Thoracic aorta (tissue), 2 donors: ENCODE measurements at regions not wholly inside any gene's neighbourhood (a gene's known extent, or its start where the extent isn't known, plus 50 kb on each side); places are given as distances from the start of the nearest gene placed in this dataset.

Experiments used
- ATAC-seq: fragments of 150-250 bp; one replicate; pipeline ENCODE4 v1.8.0; 2017; ENCODE audit warnings: low read depth; ENCODE audit not compliant: insufficient number of reproducible peaks, low FRiP score
- DNase-seq: peaks from one replicate; pipeline ENCODE4 v3.0.0-alpha.2; 2020; ENCODE audit warnings: low spot score
- H3K27ac ChIP-seq, 2 donors: fragments of 200-600 bp; sonication (generic); 1 replicate in 1 of 2; 2 replicates in 1 of 2; pipeline ENCODE4 v1.5.1; 2016; ENCODE audit warnings: mild to moderate bottlenecking in 2 of 2, moderate library complexity in 2 of 2
- H3K27me3 ChIP-seq: fragments of 200-600 bp; sonication (generic); replicated peaks from 2 replicates; pipeline ENCODE4 v1.6.0; 2016; ENCODE audit warnings: mild to moderate bottlenecking; ENCODE audit not compliant: insufficient read depth
- H3K36me3 ChIP-seq: fragments of 200-600 bp; sonication (generic); one replicate; pipeline ENCODE4 v1.5.1; 2016
- H3K4me1 ChIP-seq, 2 donors: fragments of 200-600 bp; sonication (generic); 1 replicate in 1 of 2; 2 replicates in 1 of 2; pipeline versions ENCODE4 v1.5.1 to v1.6.0; 2016; ENCODE audit warnings: low read depth in 2 of 2, mild to moderate bottlenecking in 1 of 2; ENCODE audit not compliant: control insufficient read depth in 1 of 2
- H3K4me3 ChIP-seq: fragments of 200-600 bp; sonication (generic); 2 replicates; pipeline ENCODE4 v1.5.1; 2016; ENCODE audit warnings: mild to moderate bottlenecking
- H3K9me3 ChIP-seq: fragments of 200-600 bp; sonication (generic); 2 replicates; pipeline ENCODE4 v1.5.1; 2016
- TF ChIP-seq, protein P1 (sequence below): fragments of 200-600 bp; sonication (generic); IDR thresholded peaks from one replicate; pipeline ENCODE4 v1.5.1; 2019; ENCODE audit warnings: antibody characterized with exemption

DNA sequence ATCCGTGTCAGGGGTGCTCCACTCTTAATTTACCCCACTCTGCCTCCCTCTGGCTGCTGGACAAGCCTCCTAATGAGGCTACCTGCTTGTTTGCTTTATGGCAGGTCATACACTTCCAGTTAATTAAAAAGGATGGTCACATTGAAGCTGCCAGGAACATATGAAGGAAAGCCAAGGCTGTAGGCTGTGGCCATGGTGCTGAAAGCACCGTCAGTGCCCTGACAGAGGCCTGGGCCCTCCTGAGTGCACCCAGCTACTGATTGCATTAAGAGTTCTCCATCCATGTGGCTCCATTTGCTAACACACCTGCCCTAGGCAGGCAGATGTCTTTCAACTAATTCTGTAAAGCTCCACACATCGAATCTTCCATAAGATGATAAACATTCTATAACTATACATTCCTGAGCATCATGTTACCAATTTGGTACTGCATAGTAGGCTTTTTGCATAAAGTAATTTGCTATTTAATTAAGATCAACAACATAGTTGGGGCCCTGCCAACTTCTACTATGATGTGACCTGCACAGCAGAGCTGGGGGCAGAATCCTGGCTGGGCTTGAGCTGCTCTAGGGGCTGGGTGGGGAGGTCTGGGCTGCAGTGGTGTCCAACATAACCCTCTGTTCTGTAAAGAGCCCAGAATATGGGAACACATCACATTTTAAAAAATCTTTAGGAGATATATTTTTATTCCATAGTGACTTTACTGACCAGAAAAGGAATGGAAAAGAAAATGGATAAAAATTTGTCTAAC is 224.8 kb downstream of the SIPA1L2 start:
- ATAC-seq (no peak), DNase-seq (no peak)
- no peaks in the 10 kb centered on the region for H3K4me1 ChIP-seq
- no peak overlapping the region for H3K4me3 ChIP-seq
- peaks cover 3% of the 10 kb centered on the region for H3K9me3 ChIP-seq
- H3K27me3 ChIP-seq, result no peaks in the 10 kb centered on the region
- TF ChIP-seq, protein P1, sequence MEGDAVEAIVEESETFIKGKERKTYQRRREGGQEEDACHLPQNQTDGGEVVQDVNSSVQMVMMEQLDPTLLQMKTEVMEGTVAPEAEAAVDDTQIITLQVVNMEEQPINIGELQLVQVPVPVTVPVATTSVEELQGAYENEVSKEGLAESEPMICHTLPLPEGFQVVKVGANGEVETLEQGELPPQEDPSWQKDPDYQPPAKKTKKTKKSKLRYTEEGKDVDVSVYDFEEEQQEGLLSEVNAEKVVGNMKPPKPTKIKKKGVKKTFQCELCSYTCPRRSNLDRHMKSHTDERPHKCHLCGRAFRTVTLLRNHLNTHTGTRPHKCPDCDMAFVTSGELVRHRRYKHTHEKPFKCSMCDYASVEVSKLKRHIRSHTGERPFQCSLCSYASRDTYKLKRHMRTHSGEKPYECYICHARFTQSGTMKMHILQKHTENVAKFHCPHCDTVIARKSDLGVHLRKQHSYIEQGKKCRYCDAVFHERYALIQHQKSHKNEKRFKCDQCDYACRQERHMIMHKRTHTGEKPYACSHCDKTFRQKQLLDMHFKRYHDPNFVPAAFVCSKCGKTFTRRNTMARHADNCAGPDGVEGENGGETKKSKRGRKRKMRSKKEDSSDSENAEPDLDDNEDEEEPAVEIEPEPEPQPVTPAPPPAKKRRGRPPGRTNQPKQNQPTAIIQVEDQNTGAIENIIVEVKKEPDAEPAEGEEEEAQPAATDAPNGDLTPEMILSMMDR, result no peak
- no peak overlapping the region for H3K27ac ChIP-seq
- peaks cover 4% of the 10 kb centered on the region for H3K36me3 ChIP-seq

DNA sequence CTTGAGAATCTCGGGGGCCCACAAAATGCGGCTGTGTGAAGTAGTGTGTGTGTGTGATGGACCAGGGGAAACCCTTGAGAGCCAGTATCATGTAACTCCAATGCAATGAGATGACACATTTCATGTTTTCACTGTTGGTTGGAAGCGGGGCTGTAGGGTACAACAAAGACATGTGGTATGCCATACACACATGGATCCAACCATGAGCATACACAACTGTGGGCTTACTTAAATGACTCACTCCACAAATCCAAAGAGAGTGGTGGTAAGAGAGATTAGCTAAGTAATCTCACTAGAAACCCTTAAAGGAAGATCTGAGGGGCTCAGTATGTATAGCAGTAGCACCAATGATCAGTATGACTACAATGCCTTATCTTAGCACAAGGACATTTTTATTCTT is 225.7 kb downstream of the SIPA1L2 start:
- H3K9me3 ChIP-seq, result no peaks in the 10 kb centered on the region
- H3K4me1 ChIP-seq, result no peaks in the 10 kb centered on the region
- H3K36me3 ChIP-seq, result peaks cover 4% of the 10 kb centered on the region
- DNase-seq, result no peak
- no peak for ATAC-seq
- no peak overlapping the region for H3K27ac ChIP-seq
- no peaks in the 10 kb centered on the region for H3K27me3 ChIP-seq
- TF ChIP-seq, protein P1, result no peak
- H3K4me3 ChIP-seq, result no peak overlapping the region

DNA sequence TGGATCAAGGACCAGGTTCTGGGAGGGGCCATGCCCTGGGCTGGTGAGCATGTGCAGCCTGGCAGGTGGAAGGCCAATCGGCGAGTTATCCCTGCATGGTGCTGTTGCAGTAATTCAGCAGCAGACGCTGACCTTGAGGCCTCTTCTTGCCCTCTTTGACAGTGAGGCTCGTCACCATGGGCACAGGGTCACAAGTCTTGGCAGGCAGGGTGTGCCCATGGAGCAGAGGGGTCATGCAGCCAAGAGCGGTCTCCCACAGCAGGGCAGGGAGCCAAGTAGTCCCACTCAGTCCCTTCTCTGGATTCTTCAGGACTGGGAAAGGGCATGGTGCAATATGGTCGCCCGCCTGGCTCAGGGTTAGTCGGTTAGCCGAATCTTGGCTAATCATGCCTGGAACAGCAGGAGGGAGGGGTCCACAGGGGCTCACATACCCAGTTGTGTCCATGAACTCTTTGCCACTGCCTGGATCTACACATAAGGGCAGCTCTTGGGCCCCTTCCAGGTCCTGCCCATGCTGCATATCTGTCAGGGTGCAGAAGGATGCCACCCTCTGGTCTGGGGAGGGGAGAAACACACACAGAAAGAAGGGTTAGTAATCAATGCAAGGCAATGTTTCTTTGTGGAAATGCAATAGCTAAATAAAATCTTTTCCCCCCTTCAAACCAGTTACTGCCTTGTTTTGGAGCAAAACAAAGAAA is 226.8 kb downstream of the SIPA1L2 start:
- DNase-seq (no peak), ATAC-seq (no peak)
- Histone ChIP-seq H3K4me3 (no peak overlapping the region), H3K27me3 (no peaks in the 10 kb centered on the region), H3K27ac (no peak overlapping the region), H3K36me3 (peaks cover 7% of the 10 kb centered on the region), H3K9me3 (no peaks in the 10 kb centered on the region), H3K4me1 (no peaks in the 10 kb centered on the region)
- TF ChIP-seq, protein P1, result no peak

DNA sequence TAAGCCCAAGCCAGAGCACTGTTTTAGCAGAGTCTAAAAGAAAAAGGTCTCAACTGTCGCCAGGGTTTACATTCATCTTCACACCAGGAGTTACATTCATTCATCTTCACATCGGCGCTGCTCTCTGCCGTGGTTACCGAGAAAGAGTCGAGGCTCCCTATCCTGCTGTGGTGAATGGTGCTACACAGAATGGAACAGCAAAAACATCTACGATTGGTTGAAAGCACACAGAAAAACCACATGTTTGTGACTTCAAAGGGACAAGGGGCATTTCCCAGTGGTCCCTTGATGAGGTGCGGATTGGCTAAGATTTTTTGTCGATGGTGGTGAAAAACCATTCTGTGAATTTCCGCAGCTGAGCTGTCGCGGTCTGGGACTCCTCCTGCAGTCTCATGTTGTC is 231.1 kb downstream of the SIPA1L2 start:
- H3K36me3 ChIP-seq, result peaks cover 7% of the 10 kb centered on the region
- H3K27me3 ChIP-seq, result no peaks in the 10 kb centered on the region
- no peak overlapping the region for H3K27ac ChIP-seq
- H3K9me3 ChIP-seq, result no peaks in the 10 kb centered on the region
- TF ChIP-seq, protein P1, result no peak
- ATAC-seq (no peak), DNase-seq (no peak)
- H3K4me1 ChIP-seq, result no peaks in the 10 kb centered on the region
- no peak overlapping the region for H3K4me3 ChIP-seq

DNA sequence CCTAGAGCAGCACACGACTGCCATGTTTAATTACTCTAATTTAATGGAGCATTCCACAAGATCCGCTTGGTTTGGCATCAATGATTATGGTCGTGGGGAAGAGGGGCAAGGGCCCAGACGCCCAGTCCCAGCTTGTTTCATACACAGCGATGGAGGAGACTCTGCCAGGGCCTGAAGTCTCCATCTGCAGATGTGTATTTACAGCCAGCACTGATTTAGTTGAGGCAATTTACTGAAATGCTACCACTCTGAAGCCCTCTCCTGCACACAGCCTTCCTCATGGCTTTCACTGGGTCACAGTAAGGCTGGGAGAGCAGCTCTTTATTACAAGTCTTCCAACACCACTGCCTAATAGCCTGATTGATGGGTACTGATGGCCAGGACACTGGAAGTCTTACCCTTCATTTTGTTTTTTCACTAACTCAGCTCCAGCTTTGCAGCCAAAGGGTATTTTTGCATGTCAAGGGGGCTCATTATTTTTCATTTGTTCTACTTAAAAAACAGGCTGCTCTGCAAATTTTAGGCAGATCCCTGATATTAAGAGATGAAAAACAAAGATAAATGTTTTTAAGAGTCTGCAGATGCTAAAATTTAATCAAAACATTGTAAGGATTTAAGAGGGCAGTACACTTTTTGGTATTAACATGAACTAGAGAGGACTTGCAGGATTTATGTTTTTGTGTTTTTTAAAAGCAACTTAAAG is 236.3 kb downstream of the SIPA1L2 start:
- H3K36me3 ChIP-seq, result peaks cover 2% of the 10 kb centered on the region
- H3K27me3 ChIP-seq, result no peaks in the 10 kb centered on the region
- no peak overlapping the region for H3K4me3 ChIP-seq
- no peaks in the 10 kb centered on the region for H3K4me1 ChIP-seq
- H3K27ac ChIP-seq, result no peak overlapping the region
- TF ChIP-seq, protein P1, result no peak
- H3K9me3 ChIP-seq, result no peaks in the 10 kb centered on the region
- ATAC-seq, result no peak
- DNase-seq, result no peak
